ENCODE measurements at regions not wholly inside any gene's neighbourhood (a gene's known extent, or its start where the extent isn't known, plus 50 kb on each side); places are given as distances from the start of the nearest gene placed in this dataset.

GRCh38 chr18:76657911-76658470 is 162.9 kb upstream of the ZNF516 start:
- TF ChIP-seq CTCF (IDR thresholded peaks at IDR 0.05 in 2 of 3, conservative IDR thresholded peaks at IDR 0.05 in 1 of 3; ENCODE audit: borderline replicate concordance in 1 of 3, insufficient read depth in 1 of 3, low read depth in 2 of 3, low read length in 2 of 3) (no peak), JUND (IDR thresholded peaks at IDR 0.05) (no peak), RAD21 (IDR thresholded peaks at IDR 0.05; ENCODE audit: low read depth) (no peak), POLR2A (IDR thresholded peaks at IDR 0.05; ENCODE audit: borderline replicate concordance, extremely low read depth, insufficient read depth, insufficient read length) (no peak), ELF1 (IDR thresholded peaks at IDR 0.05; ENCODE audit: borderline replicate concordance, low read depth) (no peak), SRF (IDR thresholded peaks at IDR 0.05; ENCODE audit: low read depth) (no peak), CBX3 (IDR thresholded peaks at IDR 0.05; ENCODE audit: low read depth) (no peak), TCF7L2 (IDR thresholded peaks at IDR 0.05; ENCODE audit: borderline replicate concordance, extremely low read depth, insufficient read depth, insufficient read length) (no peak), YY1 (IDR thresholded peaks at IDR 0.05; ENCODE audit: extremely low read depth, insufficient replicate concordance, low read depth, low read length) (no peak)
- TF ChIP-seq, protein P1, sequence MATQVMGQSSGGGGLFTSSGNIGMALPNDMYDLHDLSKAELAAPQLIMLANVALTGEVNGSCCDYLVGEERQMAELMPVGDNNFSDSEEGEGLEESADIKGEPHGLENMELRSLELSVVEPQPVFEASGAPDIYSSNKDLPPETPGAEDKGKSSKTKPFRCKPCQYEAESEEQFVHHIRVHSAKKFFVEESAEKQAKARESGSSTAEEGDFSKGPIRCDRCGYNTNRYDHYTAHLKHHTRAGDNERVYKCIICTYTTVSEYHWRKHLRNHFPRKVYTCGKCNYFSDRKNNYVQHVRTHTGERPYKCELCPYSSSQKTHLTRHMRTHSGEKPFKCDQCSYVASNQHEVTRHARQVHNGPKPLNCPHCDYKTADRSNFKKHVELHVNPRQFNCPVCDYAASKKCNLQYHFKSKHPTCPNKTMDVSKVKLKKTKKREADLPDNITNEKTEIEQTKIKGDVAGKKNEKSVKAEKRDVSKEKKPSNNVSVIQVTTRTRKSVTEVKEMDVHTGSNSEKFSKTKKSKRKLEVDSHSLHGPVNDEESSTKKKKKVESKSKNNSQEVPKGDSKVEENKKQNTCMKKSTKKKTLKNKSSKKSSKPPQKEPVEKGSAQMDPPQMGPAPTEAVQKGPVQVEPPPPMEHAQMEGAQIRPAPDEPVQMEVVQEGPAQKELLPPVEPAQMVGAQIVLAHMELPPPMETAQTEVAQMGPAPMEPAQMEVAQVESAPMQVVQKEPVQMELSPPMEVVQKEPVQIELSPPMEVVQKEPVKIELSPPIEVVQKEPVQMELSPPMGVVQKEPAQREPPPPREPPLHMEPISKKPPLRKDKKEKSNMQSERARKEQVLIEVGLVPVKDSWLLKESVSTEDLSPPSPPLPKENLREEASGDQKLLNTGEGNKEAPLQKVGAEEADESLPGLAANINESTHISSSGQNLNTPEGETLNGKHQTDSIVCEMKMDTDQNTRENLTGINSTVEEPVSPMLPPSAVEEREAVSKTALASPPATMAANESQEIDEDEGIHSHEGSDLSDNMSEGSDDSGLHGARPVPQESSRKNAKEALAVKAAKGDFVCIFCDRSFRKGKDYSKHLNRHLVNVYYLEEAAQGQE (IDR thresholded peaks at IDR 0.05; ENCODE audit: low read depth): no peak

Data from HCT116 (cell line).